Dedifferentiated amniotic fluid mesenchymal stem cell (primary cell): ENCODE measurements at regions not wholly inside any gene's neighbourhood (a gene's known extent, or its start where the extent isn't known, plus 50 kb on each side); places are given as distances from the start of the nearest gene placed in this dataset.

Source experiments
- DNase-seq: peaks from one replicate; pipeline ENCODE4 v3.0.0-alpha.2; 2016; ENCODE audit errors: extremely low spot score

DNA sequence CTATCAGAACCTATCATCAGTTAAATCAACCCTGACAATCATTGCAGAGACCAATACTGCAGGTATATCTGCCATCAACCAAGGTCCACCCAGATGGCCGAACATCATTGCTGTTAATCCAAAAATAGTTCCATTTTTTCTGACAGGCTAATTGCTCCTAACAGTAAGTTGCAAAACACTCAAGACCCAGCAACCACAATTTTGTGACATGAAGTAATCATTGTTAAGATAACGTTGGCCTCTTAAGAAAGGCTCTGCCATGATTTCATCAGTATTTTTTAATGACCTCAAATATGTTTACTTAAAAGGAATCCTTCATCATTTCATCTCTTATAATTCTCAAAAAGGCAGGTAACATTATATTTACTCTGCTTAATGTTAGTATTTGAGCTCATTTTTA is 553.4 kb upstream of the POM121L12 start:
- no peak for DNase-seq

DNA sequence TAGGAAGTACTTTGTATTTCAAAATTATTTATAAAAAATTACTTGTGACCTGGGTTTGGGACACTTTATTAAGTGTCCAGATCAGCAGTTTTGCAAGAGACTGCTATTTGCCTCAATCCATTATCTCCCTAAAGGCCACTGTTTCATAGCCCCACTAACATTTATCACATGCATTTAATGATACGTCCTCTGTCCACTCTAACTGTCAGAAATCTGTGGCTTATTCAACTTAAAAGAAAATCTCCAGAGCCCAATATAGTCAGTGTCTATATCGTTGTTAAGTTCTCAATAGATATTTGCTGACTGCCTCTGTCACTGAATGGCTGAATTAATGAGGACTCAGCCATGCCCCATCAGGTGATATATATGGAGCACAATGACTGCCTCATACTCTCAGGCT is 553.9 kb upstream of the POM121L12 start:
- no peak for DNase-seq

DNA sequence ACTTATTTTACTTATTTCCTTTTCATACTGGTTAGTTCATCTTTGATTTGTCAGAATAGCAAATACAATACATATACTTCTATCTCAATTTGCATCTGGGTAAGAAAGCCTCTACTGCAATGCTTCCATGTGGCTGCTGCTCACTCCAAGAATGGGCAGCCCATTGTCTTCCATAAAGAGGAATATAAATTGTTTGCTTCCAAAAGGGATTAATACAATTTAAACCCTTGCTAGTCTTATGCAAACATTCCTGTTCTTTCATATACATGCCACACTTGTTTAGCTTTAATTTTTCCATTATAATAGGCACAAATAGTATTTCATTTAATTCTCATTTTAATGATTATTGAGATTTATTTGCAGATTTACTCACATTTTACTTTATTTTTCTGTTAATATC is 555.4 kb upstream of the POM121L12 start:
- no peak for DNase-seq

DNA sequence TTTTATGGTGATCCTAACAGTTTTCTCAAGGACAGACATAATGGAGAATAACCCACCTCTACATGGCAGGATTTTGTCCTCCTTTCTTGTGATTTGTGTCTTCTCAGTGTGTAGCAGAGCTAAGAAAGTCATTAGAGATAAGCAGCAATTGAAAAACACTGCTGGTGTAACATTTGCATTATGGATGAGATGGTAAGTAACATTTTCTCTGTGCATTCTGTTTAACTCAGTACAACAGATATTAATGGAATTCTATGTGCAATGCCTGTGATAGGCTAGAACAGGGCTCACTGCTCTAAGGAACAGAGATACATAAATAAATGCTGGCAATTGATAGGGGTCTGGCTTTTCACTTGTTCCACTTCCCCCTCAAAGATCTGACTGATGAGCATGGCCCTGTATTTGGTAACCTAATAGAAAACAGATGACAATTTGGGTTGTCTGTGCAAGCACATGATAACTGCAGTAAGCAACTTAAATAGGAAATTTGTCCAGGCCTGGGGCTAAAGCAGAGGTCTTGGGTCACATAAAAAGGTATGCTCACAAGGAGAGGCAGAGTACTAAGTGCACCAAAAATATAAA is 560.3 kb upstream of the POM121L12 start:
- DNase-seq, result no peak

DNA sequence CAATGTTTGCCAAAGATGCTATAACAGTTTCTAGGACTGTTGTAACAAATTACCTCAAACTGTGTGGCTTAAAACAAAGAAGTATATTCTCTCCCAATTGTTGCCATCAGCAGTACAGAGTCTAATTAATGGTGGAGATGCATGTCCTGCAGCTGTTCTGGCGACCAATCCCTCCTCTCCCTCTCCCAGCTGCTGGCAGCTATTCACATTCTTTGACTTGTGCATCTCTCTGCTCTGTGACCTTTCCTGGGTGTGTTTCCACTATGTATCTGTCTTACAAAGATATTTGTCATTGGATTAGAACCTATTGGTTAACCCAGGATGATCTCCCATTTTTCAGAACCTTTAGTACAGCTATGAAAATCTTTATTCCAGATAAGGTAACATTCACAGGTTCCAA is 561.7 kb upstream of the POM121L12 start:
- no peak for DNase-seq

DNA sequence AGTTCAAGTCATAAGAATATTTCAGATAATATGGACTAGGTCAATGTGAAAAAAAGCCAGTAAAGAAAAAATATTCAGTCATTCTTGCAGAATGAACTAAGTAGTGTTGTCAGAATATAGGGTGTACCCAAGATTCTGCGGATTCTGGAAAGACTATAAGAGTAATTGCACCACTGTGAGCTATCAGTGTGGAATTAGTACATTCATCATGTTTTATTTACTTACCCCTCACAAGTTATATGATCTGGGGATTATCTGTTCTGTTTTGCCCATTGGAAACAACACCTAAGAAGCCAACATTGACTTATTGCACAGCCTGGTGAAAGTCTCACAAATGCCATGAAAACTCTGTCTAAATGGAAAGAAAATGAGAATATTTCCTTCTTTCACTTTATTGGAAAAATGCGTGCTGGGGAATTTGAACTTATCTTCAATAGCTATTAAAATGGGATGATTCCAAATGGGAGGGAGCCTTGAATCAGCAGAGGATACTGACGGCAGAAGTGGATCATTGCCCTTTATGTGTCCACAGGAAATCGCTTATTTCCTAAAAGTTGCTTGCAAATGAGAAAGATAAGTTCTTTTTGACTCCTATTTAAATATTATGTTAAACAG is 563.3 kb upstream of the POM121L12 start:
- no peak for DNase-seq

DNA sequence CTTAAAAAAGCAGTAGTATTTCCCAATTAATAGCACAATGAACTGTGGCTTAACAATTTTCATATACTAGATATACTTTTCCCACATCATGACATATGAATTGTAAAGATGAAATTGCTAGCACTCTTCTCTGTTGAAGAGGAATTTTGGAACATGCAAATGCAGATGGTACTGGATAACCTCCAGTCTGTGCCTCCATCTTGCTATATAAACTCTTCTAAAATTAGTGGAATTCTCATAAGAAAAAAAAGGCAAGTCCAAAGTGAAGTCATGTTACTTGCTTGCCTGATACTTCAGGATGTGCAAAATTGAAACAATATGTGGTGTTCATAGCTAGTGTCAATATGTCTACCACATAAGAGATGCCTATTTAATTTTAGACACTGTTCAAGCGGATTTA is 570.2 kb upstream of the POM121L12 start:
- DNase-seq, result no peak

DNA sequence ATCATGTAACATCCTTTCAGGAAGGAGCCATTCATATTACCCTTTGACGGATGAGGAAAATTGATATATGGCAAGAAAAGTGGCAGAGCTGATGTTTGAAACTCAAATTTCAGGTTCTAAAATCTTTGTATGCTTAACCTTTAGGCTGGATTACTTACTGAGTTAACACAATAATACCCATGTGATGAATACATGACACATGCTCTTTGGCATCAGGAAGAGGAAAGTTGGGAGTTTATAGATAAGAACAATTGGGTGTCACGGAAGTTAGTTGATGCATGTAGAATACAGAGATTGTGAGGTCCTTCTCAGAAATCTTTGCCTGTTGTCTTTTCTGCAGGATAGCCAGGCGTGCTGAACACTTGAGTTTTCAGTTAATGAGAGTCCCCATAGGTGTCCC is 572.1 kb upstream of the POM121L12 start:
- DNase-seq, result no peak

DNA sequence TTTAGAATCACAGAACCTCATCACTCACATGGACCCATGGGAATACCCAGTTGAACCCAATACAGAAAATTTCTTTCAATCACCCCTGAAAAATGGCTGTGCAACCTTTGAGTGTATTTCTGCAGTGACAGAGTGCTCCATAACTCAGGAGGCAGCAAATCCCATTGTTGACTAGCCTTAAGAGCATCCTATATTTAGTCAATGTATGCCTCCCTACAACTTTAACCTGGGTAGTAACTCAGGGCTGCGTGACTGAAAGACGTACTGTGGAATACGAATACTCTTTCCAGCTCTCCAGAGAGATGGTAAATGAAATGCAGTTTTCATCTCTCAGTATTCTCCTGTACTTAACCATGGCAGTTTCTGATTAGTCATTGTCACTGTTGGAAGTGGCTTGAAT is 573.0 kb upstream of the POM121L12 start:
- no peak for DNase-seq

DNA sequence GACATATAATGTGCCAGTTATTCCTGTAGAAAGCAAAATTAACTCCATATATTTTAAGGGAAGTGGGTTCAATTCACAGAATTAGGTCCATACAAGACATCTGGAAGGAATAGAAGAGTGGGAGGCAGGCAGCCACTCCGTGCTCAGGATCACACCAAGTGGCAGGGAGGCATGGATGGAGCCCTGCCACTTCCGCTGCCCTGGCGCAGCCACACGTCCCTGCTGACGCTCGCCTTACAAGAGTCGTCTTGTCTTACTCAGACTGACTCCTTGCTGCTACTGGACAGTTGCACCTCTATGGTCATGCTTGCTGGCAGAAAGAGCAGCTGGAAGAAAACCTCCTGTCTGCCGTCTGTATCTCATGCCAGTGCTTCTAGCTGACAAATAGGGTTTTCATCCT is 579.9 kb upstream of the POM121L12 start:
- DNase-seq, result no peak

DNA sequence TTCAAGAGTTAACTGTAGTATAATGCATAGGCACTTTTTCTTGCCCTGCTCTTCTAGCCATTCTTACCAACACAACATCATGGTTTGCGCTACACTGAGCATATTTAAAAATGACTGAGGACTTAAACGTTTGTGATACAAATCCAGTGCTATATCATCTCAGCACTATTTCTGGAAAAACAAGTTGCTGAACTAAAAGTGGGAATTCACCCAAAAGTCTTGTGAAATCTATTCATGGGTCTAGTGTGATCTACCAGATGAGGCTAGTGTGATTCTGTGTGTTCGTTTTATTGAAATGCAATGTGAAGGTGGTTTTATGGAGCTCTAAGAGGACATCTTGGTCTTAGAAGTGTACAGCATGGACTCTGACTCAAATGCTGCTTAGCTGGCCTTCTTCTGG is 584.6 kb upstream of the POM121L12 start:
- DNase-seq, result no peak

DNA sequence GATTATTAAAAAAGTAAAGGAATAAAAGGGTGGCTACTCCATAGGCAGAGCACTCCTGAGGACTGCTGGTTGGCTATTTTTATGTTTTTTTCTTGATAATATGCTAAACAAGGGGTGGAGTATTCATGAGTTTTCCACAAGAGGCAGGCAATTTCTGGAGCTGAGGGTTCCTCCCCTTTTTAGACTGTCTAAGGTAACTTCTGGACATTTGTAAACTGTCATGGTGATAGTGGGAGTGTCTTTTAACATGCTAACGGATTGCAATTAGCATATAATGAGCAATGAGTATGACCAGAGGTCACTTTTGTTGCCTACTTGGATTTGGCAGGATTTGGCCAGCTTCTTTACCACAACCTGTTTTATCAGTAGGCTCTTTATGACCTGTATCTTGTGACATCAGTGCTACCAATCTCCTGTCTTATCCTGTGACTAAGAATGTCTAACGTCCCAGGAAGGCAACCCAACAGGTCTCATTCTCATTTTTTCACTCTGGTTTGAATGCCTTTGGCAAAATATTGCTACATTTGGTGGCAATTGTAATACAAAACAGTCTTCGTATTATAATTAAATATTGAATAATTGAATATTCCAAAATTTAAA is 587.8 kb upstream of the POM121L12 start:
- DNase-seq, result no peak

DNA sequence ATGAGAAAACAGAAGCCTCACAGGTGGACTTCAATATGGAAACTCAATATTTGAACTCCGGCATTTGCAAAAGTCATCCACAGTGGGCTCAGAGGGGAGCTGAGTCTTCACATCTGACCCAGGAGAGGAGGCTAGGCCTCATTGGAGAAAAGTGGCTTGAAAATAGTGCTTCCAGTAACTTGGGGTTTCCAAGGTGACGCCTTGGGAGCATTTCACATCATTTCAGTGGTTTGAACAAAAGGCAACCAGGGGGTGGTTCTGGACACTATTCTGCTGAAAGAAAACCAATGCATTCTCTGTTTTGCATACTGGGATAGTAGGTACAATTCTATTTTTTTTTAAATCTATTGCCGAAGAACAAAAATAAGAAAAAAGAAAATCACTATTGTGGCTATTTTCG is 599.2 kb upstream of the POM121L12 start:
- DNase-seq, result no peak

DNA sequence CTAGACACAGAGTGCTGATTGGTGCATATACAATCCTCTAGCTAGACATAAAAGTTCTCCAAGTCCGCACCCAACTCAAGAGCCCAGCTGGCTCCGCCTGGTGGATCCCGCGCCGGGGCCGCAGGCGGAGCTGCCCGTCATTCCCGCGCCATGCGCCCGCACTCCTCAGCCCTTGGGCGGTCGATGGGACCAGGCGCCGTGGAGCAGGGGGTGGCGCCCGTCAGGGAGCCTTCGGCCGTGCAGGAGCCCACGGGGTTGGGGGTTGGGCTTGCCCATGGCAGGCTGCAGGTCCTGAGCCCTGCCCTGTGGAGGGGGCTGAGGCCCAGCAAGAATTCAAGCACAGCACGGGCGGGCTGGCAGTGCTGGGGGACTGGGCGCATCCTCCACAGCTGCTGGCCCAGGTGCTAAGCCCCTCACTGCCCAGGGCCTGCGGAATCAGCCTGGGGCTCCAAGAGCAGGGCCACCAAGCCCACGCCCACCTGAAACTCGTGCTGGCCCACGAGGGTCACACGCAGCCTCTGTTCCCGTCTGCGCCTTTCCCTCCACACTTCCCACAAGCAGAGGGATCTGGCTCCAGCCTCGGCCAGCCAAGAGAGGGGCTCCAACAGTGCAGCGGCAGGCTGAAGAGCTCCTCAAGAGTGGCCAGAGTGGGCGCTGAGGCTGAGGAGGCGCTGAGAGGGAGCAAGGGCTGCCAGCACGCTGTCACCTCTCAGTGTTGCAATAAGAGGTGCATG is 604.2 kb upstream of the POM121L12 start:
- DNase-seq, result no peak

DNA sequence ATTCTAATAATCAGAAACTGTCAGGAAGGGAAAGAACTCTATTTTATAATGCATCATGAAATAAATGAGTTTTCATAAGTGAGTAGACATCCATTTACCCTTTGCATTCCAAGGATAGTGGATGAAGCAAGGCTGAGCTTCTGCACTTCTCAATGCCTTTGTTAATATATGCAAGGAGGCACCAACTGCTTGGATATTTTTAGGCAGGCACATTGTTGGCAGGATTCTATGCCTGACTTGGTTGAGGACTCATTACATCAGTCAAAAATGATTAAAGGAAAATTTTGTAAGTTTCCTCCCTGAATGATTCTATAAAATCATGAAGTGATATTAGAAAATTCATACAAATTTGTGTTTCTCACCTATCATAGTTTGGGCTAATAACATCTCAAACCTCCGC is 612.2 kb upstream of the POM121L12 start:
- no peak for DNase-seq

DNA sequence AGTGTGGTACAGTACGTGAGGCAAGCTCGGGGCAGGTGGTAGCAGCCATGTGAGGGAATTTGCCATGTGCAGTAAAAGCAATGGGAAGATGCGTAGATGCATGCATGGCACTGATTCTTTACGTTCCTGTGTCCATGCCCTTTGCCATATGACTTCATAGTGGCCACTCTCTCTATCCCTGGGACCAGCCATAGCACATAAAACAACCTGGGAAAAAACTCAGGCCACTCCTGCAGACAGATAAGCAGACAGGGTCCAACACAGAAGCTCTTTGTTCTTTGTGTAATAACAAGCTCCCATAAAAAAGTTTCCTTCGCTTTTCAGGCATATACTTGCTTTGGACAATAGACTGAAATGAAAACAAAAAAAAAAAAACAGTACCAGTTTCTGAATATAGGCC is 622.4 kb upstream of the POM121L12 start:
- DNase-seq, result no peak

DNA sequence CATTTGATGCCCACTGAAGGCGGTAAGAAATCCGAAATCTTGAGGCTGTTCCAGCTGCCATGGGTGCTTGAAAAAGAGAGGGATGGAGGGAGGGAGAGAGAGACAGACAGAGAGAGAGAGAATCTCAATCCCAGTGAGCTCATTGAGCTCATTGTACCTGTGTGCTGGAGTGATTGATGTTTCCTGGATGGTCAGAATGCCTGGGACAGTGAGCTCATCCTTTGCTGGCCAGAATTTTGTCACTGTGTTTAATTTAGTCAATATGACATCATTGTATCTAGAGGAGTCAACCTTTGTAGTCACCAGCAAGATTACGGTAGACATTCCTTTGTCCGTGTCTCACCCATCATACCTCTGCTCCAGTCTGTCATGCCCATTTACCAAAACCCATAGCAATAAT is 625.4 kb upstream of the POM121L12 start:
- no peak for DNase-seq

DNA sequence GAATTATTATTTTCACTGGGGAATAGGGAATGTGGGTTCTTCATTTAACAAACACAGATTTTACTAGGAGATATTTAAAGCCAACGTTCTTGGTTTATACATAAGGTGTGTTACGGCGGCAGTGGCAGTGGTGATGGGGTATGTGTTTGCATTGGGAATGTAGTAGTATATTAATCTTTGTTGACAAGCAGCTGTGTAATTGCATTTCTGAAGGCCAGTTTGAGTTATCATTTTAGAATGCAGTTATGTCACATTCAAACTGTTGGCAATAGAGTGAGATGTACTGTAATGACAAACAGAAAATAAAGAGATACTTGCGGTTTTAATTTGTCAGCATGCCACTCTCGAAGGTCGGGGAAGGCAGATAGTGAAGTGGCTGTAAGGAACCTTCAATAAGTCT is 628.6 kb upstream of the POM121L12 start:
- DNase-seq, result no peak

DNA sequence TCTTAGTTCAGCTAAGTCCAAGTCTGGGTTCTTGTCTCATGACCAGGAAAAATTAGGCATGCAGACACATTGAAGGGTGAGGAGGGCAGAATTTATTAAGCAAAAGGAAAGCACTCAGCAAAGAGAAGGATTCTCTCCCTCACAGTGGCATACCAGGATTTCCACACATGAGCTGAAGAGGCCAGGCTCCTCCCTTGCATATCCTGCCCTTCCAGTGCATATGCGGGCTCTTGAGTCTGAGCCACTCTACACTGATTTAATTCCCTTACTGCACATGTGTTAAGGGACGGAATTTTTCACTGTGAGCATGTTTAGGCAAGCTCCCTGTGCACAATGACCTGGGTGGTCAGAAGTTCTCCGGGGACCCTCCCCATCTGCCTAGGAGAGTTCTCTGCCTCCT is 652.7 kb upstream of the POM121L12 start:
- DNase-seq, result no peak

DNA sequence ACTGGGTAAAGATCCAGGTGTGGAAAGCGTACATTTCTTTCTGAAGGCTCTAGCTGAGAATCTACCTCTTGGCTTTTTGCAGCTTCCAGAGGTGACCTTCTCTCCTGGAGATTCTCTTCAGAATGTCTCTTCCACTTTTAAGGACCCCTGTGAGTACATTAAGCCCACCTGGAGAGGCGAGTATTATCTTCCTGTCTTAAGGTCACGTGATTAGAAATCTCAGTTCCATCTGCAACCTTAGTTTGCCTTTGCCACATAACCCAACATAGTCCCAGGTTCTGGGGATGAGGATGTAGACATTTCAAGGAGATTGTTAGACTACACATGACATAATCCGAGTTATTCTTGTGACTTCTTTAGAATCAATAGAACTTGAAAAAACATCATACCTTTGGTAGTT is 665.5 kb upstream of the POM121L12 start:
- no peak for DNase-seq

DNA sequence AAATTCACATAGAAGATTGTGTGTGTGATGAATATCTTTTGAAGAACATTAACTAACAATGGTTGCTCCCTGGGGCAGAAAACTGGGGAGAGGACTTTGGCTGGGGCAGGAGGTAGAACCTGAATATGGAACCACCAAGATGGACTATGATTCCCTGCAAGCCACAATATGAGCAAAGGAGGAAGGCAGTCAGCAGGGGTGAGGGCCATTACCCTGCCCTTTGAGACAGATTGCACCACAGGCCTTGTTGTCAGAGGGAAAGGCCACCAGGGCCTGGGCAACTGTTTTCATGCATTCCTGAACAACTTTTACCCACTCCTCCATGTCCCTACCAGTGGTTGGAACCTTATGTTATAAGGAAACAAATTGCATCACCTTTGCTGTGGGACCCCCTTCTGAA is 670.1 kb upstream of the POM121L12 start:
- DNase-seq, result no peak

DNA sequence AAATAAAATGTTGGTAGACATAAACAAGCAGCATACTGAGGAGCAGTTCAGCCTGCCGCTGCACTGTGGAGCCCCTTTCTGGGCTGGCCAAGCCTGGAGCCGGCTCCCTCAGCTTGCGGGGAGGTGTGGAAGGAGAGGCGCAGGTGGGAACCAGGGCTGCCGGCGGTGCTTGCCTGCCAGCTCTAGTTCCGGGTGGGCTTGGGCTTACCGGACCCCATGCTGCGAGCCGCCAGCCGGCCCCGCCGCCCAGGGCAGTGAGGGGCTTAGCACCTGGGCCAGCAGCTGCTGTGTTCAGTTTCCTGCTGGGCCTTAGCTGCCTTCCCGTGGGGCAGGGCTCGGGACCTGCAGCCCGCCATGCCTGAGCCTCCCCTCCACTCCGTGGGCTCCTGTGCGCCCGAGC is 672.9 kb upstream of the POM121L12 start:
- no peak for DNase-seq

DNA sequence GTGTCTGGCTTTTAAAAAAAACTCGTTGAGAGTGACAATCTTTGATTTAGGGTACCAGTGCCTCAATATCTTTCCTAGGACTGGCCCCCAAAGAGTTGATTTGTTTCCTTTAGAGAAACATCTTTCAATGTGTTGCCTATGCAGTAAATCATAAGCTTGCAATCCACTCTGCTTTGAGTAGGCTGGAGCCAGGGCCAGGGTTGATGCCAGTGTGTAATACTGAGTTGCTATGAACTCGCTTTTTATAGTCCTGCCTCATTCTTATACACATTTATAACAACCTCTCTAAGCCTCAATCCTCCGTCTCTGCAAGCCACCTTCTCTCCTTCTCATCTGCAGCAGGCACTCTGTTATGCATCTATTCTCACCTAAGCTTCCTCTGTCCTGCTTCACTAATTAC is 674.9 kb upstream of the POM121L12 start:
- DNase-seq, result no peak
